IMR-90 (cell line): ENCODE measurements at regions not wholly inside any gene's neighbourhood (a gene's known extent, or its start where the extent isn't known, plus 50 kb on each side); places are given as distances from the start of the nearest gene placed in this dataset.

Source experiments
- ATAC-seq: fragments of 200-7000 bp; cut with Tn5 transposase; 2 replicates; pipeline ENCODE4 v1.9.1; 2020; ENCODE audit warnings: low read depth, mild to moderate bottlenecking, moderate library complexity
- BruUV-seq: library from RNA; stranded (reverse); fragments of 400-500 nt; replicated peaks from 2 replicates; lab custom pipeline; 2021; lab: Mats Ljungman, UMichigan
- CTCF ChIA-PET: fragments of 300-600 bp; formaldehyde crosslinking; extraction: SDS; loops from one replicate; lab custom pipeline; 2021; ENCODE audit warnings: antibody characterized with exemption; lab: Yijun Ruan, JAX
- POLR2A ChIA-PET: fragments of 300-600 bp; sonication (Branson Sonifier 250); formaldehyde crosslinking; loops from one replicate; lab custom pipeline; 2022; ENCODE audit warnings: antibody characterized with exemption; ENCODE audit not compliant: unreplicated experiment; lab: Charles Lee
- DNase-seq: peaks from one replicate; pipeline ENCODE4 v3.0.0; 2013
- H2AFZ ChIP-seq: replicated peaks from 2 replicates; pipeline ENCODE3; 2013; ENCODE audit warnings: low read length, mild to moderate bottlenecking; ENCODE audit not compliant: poor library complexity
- H2AK5ac ChIP-seq: 2 replicates; pipeline ENCODE4 v1.6.1; 2013; ENCODE audit warnings: low read depth, low read length, inconsistent platforms
- H2AK9ac ChIP-seq: replicated peaks from 2 replicates; pipeline ENCODE3; 2013; ENCODE audit warnings: mild to moderate bottlenecking, low read depth, low read length, moderate library complexity; ENCODE audit not compliant: poor library complexity
- H2BK120ac ChIP-seq: 2 replicates; pipeline ENCODE4 v1.6.1; 2013; ENCODE audit warnings: low read depth, low read length, inconsistent platforms
- H2BK15ac ChIP-seq: 3 replicates; pipeline ENCODE4 v1.6.1; 2013; ENCODE audit warnings: low read depth, low read length, inconsistent platforms
- H2BK20ac ChIP-seq: 2 replicates; pipeline ENCODE4 v1.6.1; 2013; ENCODE audit warnings: low read depth, mild to moderate bottlenecking, inconsistent platforms, low read length, moderate library complexity
- H2BK5ac ChIP-seq: 2 replicates; pipeline ENCODE4 v1.6.1; 2013; ENCODE audit warnings: mild to moderate bottlenecking, low read depth, low read length, inconsistent platforms; ENCODE audit not compliant: poor library complexity, severe bottlenecking
- H3K14ac ChIP-seq: replicated peaks from 2 replicates; pipeline ENCODE4 v1.6.1; 2013; ENCODE audit warnings: low read depth, low read length, inconsistent platforms
- H3K18ac ChIP-seq: 2 replicates; pipeline ENCODE4 v1.6.1; 2013; ENCODE audit warnings: low read depth, low read length, control low read depth
- H3K23ac ChIP-seq: 2 replicates; pipeline ENCODE4 v1.6.1; 2013; ENCODE audit warnings: low read depth, low read length, inconsistent platforms
- H3K27ac ChIP-seq: 2 replicates; pipeline ENCODE4 v1.5.1; 2013; ENCODE audit warnings: mild to moderate bottlenecking, control low read depth, low read length; ENCODE audit not compliant: insufficient read depth
- H3K27me3 ChIP-seq: 2 replicates; pipeline ENCODE4 v1.6.1; 2013; ENCODE audit warnings: low read length; ENCODE audit not compliant: control insufficient read depth, insufficient read depth
- H3K36me3 ChIP-seq: 2 replicates; pipeline ENCODE4 v1.6.1; 2013; ENCODE audit warnings: low read length, mixed read lengths; ENCODE audit not compliant: control insufficient read depth, insufficient read depth
- H3K4ac ChIP-seq: 2 replicates; pipeline ENCODE4 v1.6.1; 2013; ENCODE audit warnings: low read depth, low read length, inconsistent platforms
- H3K4me1 ChIP-seq: 2 replicates; pipeline ENCODE4 v1.6.1; 2013; ENCODE audit warnings: low read length, mixed read lengths; ENCODE audit not compliant: control insufficient read depth, insufficient read depth
- H3K4me2 ChIP-seq: 2 replicates; pipeline ENCODE4 v1.6.1; 2013; ENCODE audit warnings: low read depth, mild to moderate bottlenecking, control low read depth, low read length, moderate library complexity
- H3K4me3 ChIP-seq: 2 replicates; pipeline ENCODE4 v1.5.1; 2013; ENCODE audit warnings: low read depth, mild to moderate bottlenecking, control low read depth, low read length, moderate library complexity; ENCODE audit not compliant: insufficient read depth
- H3K56ac ChIP-seq: 2 replicates; pipeline ENCODE4 v1.6.1; 2013; ENCODE audit warnings: low read length, inconsistent platforms; ENCODE audit not compliant: insufficient read depth; ENCODE audit errors: extremely low read depth
- H3K79me1 ChIP-seq, 2 experiments: 2 replicates each; pipeline ENCODE4 v1.6.1; 2013; ENCODE audit warnings: low read length in 2 of 2, inconsistent platforms in 1 of 2, low read depth in 1 of 2
- H3K9ac ChIP-seq: 2 replicates; pipeline ENCODE4 v1.6.1; 2013; ENCODE audit warnings: low read depth, low read length, control low read depth
- H3K9me1 ChIP-seq: 2 replicates; pipeline ENCODE4 v1.6.1; 2013; ENCODE audit warnings: low read length, inconsistent platforms; ENCODE audit not compliant: insufficient read depth
- H3K9me3 ChIP-seq: 2 replicates; pipeline ENCODE4 v1.6.1; 2013; ENCODE audit warnings: low read length; ENCODE audit not compliant: control insufficient read depth, insufficient read depth
- H4K20me1 ChIP-seq: 2 replicates; pipeline ENCODE4 v1.6.1; 2013; ENCODE audit warnings: low read length, inconsistent platforms; ENCODE audit not compliant: insufficient read depth
- H4K5ac ChIP-seq: 2 replicates; pipeline ENCODE4 v1.6.1; 2013; ENCODE audit warnings: mild to moderate bottlenecking, low read depth, low read length, control low read depth
- H4K8ac ChIP-seq, 2 experiments: 2 replicates each; pipeline ENCODE4 v1.6.1; 2013; ENCODE audit warnings: low read depth in 2 of 2, low read length in 2 of 2, control low read depth in 1 of 2, inconsistent platforms in 1 of 2
- H4K91ac ChIP-seq: 2 replicates; pipeline ENCODE4 v1.6.1; 2013; ENCODE audit warnings: low read depth, low read length, inconsistent platforms; ENCODE audit not compliant: insufficient read depth
- BHLHE40 ChIP-seq: fragments of 150-350 bp; IDR thresholded peaks from 2 replicates; pipeline ENCODE4 v1.6.1; 2016; ENCODE audit warnings: mild to moderate bottlenecking, low read depth, low read length
- MAFK ChIP-seq: IDR thresholded peaks from 2 replicates; pipeline ENCODE4 v1.6.1; 2012; ENCODE audit warnings: low read depth, low read length, improper control_type of control experiment
- WGBS, 2 experiments: methylation state at CpG; one replicate each; pipeline versions ENCODE4 v1.1.5 to v1.1.7; 2013; ENCODE audit warnings: missing lambda C conversion rate in 2 of 2; ENCODE audit not compliant: insufficient read length in 1 of 2; ENCODE audit errors: extremely low coverage in 2 of 2; 5-methylcytosine and 5-hydroxymethylcytosine counted together
- dilution Hi-C: fragments of 300-500 bp; cut with HindIII; formaldehyde crosslinking; loops from one replicate; pipeline ENCODE4 v1.14.3; 2018; ENCODE audit warnings: low sequenced_read_pairs; ENCODE audit not compliant: unreplicated experiment
- in situ Hi-C: fragments of 300-500 bp; cut with MboI; formaldehyde crosslinking; loops from 3 replicates; pipeline ENCODE4 v1.14.3; 2019; ENCODE audit warnings: low sequenced_read_pairs, inconsistent platforms, mixed read lengths
- intact Hi-C: fragments of 100-400 bp; cut with micrococcal nuclease; formaldehyde crosslinking; loops from 2 replicates; pipeline ENCODE4 v1.10.0; 2022
- TF ChIP-seq, protein P1 (sequence below): conservative IDR thresholded peaks from 2 replicates; pipeline ENCODE4 v1.5.1; 2012; ENCODE audit warnings: mild to moderate bottlenecking, low read depth, low read length, improper control_type of control experiment

DNA sequence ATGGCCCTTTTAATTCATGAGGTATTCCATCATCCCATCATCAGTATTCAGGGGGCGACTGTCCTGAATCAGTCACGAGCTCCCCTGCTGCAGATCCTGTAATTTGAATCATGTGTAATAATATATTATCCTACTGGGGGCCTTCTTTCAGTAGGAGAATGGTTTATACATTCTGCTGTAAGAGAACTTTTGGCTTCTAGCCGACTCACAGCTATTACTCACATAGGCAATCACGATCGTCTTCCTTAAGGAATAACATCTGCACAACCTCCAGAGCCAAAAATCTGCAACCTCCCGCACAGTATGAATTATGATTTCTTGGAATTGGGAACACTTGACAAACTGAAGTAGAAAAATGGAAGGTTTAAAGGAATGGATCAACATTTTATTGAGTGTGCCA lies 343.0 kb downstream of the USP25 start:
- H2AFZ ChIP-seq = no peak overlapping the region
- intact Hi-C loops = no loop called here

More for the DNA sequence above, 343.0 kb downstream of the USP25 start:
- H3K4me3 ChIP-seq = no peak overlapping the region
- H3K27me3 ChIP-seq = no peaks in the 10 kb centered on the region
- in situ Hi-C loops = no loop called here
- H3K4me1 ChIP-seq = peaks cover 6% of the 10 kb centered on the region
- 0 out of 2 replicates have a peak overlapping the region, but pooled peaks have one; percentile 12 for H3K4ac ChIP-seq
- H2BK5ac ChIP-seq = no peak overlapping the region
- peak; percentile 93 for DNase-seq
- no peak overlapping the region for H3K14ac ChIP-seq
- no peaks in the 10 kb centered on the region for H3K9me3 ChIP-seq
- CTCF ChIA-PET = interaction anchor here (0.9 kb wide), 1 partner anchor 20 kb away, joined by 3 read pairs; no protein-coding TSS in a partner anchor
- no CpG with 5 or more reads among the region's 6 CpGs for WGBS, 2 experiments
- no peak overlapping the region; the same call in 1 of the 2 replicates for H3K27ac ChIP-seq
- no peak overlapping the region for H3K23ac ChIP-seq
- no peak overlapping the region for H3K56ac ChIP-seq
- no peaks in the 10 kb centered on the region for H3K9me1 ChIP-seq
- H2BK120ac ChIP-seq = peak overlapping the region; percentile 28; the same call in 1 of the 2 replicates
- dilution Hi-C loops = no loop called here
- H2AK9ac ChIP-seq = no peak overlapping the region
- no peak overlapping the region for H2AK5ac ChIP-seq
- no peak overlapping the region for H3K9ac ChIP-seq
- no peaks in the 10 kb centered on the region for H4K20me1 ChIP-seq
- H3K36me3 ChIP-seq = no peaks in the 10 kb centered on the region
- POLR2A ChIA-PET = interaction anchor here (0.6 kb wide), 1 partner anchor 576 kb away, joined by 4 read pairs; no protein-coding TSS in a partner anchor
- 0 out of 3 replicates have a peak overlapping the region, but pooled peaks have one; percentile 1 for H2BK15ac ChIP-seq
- H4K5ac ChIP-seq = no peak overlapping the region
- TF ChIP-seq, protein P1, sequence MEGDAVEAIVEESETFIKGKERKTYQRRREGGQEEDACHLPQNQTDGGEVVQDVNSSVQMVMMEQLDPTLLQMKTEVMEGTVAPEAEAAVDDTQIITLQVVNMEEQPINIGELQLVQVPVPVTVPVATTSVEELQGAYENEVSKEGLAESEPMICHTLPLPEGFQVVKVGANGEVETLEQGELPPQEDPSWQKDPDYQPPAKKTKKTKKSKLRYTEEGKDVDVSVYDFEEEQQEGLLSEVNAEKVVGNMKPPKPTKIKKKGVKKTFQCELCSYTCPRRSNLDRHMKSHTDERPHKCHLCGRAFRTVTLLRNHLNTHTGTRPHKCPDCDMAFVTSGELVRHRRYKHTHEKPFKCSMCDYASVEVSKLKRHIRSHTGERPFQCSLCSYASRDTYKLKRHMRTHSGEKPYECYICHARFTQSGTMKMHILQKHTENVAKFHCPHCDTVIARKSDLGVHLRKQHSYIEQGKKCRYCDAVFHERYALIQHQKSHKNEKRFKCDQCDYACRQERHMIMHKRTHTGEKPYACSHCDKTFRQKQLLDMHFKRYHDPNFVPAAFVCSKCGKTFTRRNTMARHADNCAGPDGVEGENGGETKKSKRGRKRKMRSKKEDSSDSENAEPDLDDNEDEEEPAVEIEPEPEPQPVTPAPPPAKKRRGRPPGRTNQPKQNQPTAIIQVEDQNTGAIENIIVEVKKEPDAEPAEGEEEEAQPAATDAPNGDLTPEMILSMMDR = 0 out of 2 replicates have a peak, but pooled peaks have one; percentile 3
- TF ChIP-seq MAFK (no peak), BHLHE40 (0 out of 2 replicates have a peak, but pooled peaks have one; percentile 41)
- ATAC-seq = peak; percentile 79
- no peaks in the 10 kb centered on the region for H3K79me1 ChIP-seq
- H3K4me2 ChIP-seq = peak overlapping the region; percentile 78
- H4K8ac ChIP-seq = no peak overlapping the region
- no TSS peak for BruUV-seq
- no peak overlapping the region for H2BK20ac ChIP-seq
- H3K18ac ChIP-seq = peak overlapping the region; percentile 66; the same call in 1 of the 2 replicates
- H4K91ac ChIP-seq = no peak overlapping the region
